ENCODE measurements at regions not wholly inside any gene's neighbourhood (a gene's known extent, or its start where the extent isn't known, plus 50 kb on each side); places are given as distances from the start of the nearest gene placed in this dataset.
"Not testable (repeated sequence)": the region's sequence is repeated elsewhere in the genome, so short reads cannot be mapped to it uniquely, and the experiment has no call there.

- no peak for DNase-seq
Observed at GRCh38 chr4:85018983-85019382, 52.5 kb upstream of the WDFY3 start.

GRCh38 chr4:85019411-85019810, 52.9 kb upstream of the WDFY3 start:
- no peak for DNase-seq

- DNase-seq: no peak
Observed at GRCh38 chr4:85024671-85025070, 58.2 kb upstream of the WDFY3 start.

- no peak for DNase-seq
Observed at GRCh38 chr4:85028910-85029309, 62.4 kb upstream of the WDFY3 start.

GRCh38 chr4:85029453-85029852, 63.0 kb upstream of the WDFY3 start:
- no peak for DNase-seq

GRCh38 chr4:85030156-85030555, 63.7 kb upstream of the WDFY3 start:
- DNase-seq: no peak

GRCh38 chr4:85033838-85034237, 67.3 kb upstream of the WDFY3 start:
- not testable (repeated sequence) for DNase-seq

- no peak for DNase-seq
Observed at GRCh38 chr4:85039526-85039925, 73.0 kb upstream of the WDFY3 start.

- DNase-seq: not testable (repeated sequence)
Observed at GRCh38 chr4:85043812-85044496, 77.5 kb upstream of the WDFY3 start.

- no peak for DNase-seq
Observed at GRCh38 chr4:85050736-85051135, 84.2 kb upstream of the WDFY3 start.

- DNase-seq: no peak
Observed at GRCh38 chr4:85051526-85051925, 85.0 kb upstream of the WDFY3 start.

- DNase-seq: not testable (repeated sequence)
Observed at GRCh38 chr4:85054925-85055324, 88.4 kb upstream of the WDFY3 start.

- no peak for DNase-seq
Observed at GRCh38 chr4:85058551-85058950, 92.1 kb upstream of the WDFY3 start.

GRCh38 chr4:85061974-85062373, 95.5 kb upstream of the WDFY3 start:
- DNase-seq: no peak

GRCh38 chr4:85062466-85062865, 96.0 kb upstream of the WDFY3 start:
- DNase-seq: no peak

- no peak for DNase-seq
Observed at GRCh38 chr4:85067342-85067741, 100.9 kb upstream of the WDFY3 start.

GRCh38 chr4:85078016-85078415, 111.5 kb upstream of the WDFY3 start:
- DNase-seq: no peak

GRCh38 chr4:85081196-85081595, 114.7 kb upstream of the WDFY3 start:
- DNase-seq: no peak

- DNase-seq: peak; percentile 16
Observed at GRCh38 chr4:85084371-85085094, 118.0 kb upstream of the WDFY3 start.

- no peak for DNase-seq
Observed at GRCh38 chr4:85086721-85087120, 120.2 kb upstream of the WDFY3 start.

GRCh38 chr4:85092536-85092935, 126.0 kb upstream of the WDFY3 start:
- DNase-seq: no peak

- DNase-seq: no peak
Observed at GRCh38 chr4:85092943-85093342, 126.5 kb upstream of the WDFY3 start.

- DNase-seq: no peak
Observed at GRCh38 chr4:85094735-85095134, 128.2 kb upstream of the WDFY3 start.

GRCh38 chr4:85102606-85103005, 136.1 kb upstream of the WDFY3 start:
- DNase-seq: no peak

GRCh38 chr4:85106166-85106565, 139.7 kb upstream of the WDFY3 start:
- no peak for DNase-seq
